ENCODE measurements at regions not wholly inside any gene's neighbourhood (a gene's known extent, or its start where the extent isn't known, plus 50 kb on each side); places are given as distances from the start of the nearest gene placed in this dataset.

- Histone ChIP-seq H3K4me1 (ENCODE audit: control insufficient read depth, insufficient read depth, low read length) (no peaks in the 10 kb centered on the region), H3K36me3 (ENCODE audit: control insufficient read depth in 2 of 2, insufficient read depth in 1 of 2, low read length in 2 of 2) (no peaks in the 10 kb centered on the region), H3K4me3 (ENCODE audit: low read depth, low read length) (no peak overlapping the region), H3K27ac (ENCODE audit: extremely low read depth, low read depth, low read length) (no peak overlapping the region), H3K9me3 (ENCODE audit: control insufficient read depth, insufficient read depth, low read depth, low read length) (no peaks in the 10 kb centered on the region)
- ChIA-PET POLR2A (no interaction called here), CTCF (interaction anchor here (0.6 to 0.7 kb wide), 2 partner anchors 152 to 1490 kb away, joined by 3 read pairs; no protein-coding TSS in a partner anchor)
- TF ChIP-seq WT1 (tag by site-specific recombination; IDR thresholded peaks at IDR 0.05): no peak
- TF ChIP-seq MEIS1 (CRISPR knock-in tag; IDR thresholded peaks at IDR 0.05; ENCODE audit: borderline replicate concordance): no peak
These were observed 281.9 kb downstream of the NDUFA10 start for GRCh38 chr2:239743206-239743605.

- H3K27ac ChIP-seq (ENCODE audit: extremely low read depth, low read depth, low read length): no peak overlapping the region
- TF ChIP-seq ZNF426 (tag by site-specific recombination; IDR thresholded peaks at IDR 0.05) (no peak), ZSCAN18 (tag by site-specific recombination; IDR thresholded peaks at IDR 0.05) (no peak), ZNF555 (tag by site-specific recombination; conservative IDR thresholded peaks at IDR 0.05) (no peak), ZNF510 (tag by site-specific recombination; IDR thresholded peaks at IDR 0.05; ENCODE audit: insufficient replicate concordance) (no peak), ZNF37A (tag by site-specific recombination; IDR thresholded peaks at IDR 0.05) (no peak), YY2 (tag by site-specific recombination; IDR thresholded peaks at IDR 0.05) (no peak), ZNF146 (tag by site-specific recombination; IDR thresholded peaks at IDR 0.05) (no peak), ZNF214 (tag by site-specific recombination; IDR thresholded peaks at IDR 0.05; ENCODE audit: borderline replicate concordance) (no peak), INSM2 (tag by site-specific recombination; IDR thresholded peaks at IDR 0.05) (no peak), AEBP2 (tag by site-specific recombination; IDR thresholded peaks at IDR 0.05; ENCODE audit: borderline replicate concordance) (no peak), KLF10 (tag by site-specific recombination; IDR thresholded peaks at IDR 0.05) (no peak)
- H3K4me3 ChIP-seq (ENCODE audit: low read depth, low read length): no peak overlapping the region
- CTCF ChIA-PET: no interaction called here
- no peaks in the 10 kb centered on the region for H3K4me1 ChIP-seq (ENCODE audit: control insufficient read depth, insufficient read depth, low read length)
- no peaks in the 10 kb centered on the region for H3K9me3 ChIP-seq (ENCODE audit: control insufficient read depth, insufficient read depth, low read depth, low read length)
- H3K36me3 ChIP-seq (ENCODE audit: control insufficient read depth in 2 of 2, insufficient read depth in 1 of 2, low read length in 2 of 2): no peaks in the 10 kb centered on the region
- POLR2A ChIA-PET: no interaction called here
These were observed 282.8 kb downstream of the NDUFA10 start for GRCh38 chr2:239742377-239742776.

GRCh38 chr2:239739206-239739605, 285.9 kb downstream of the NDUFA10 start:
- ChIA-PET CTCF (no interaction called here), POLR2A (no interaction called here)
- H3K4me1 ChIP-seq (ENCODE audit: control insufficient read depth, insufficient read depth, low read length): no peaks in the 10 kb centered on the region
- H3K36me3 ChIP-seq (ENCODE audit: control insufficient read depth in 2 of 2, insufficient read depth in 1 of 2, low read length in 2 of 2): no peaks in the 10 kb centered on the region
- H3K27ac ChIP-seq (ENCODE audit: extremely low read depth, low read depth, low read length): no peak overlapping the region
- no peak overlapping the region for H3K4me3 ChIP-seq (ENCODE audit: low read depth, low read length)
- TF ChIP-seq YY1 (tag by site-specific recombination; IDR thresholded peaks at IDR 0.05) (no peak), ZNF157 (tag by site-specific recombination; IDR thresholded peaks at IDR 0.05) (no peak), ZNF239 (tag by site-specific recombination; IDR thresholded peaks at IDR 0.05) (no peak), ZNF580 (tag by site-specific recombination; IDR thresholded peaks at IDR 0.05) (no peak), ZNF488 (tag by site-specific recombination; IDR thresholded peaks at IDR 0.05) (no peak), ZNF704 (tag by site-specific recombination; IDR thresholded peaks at IDR 0.05) (no peak)
- H3K9me3 ChIP-seq (ENCODE audit: control insufficient read depth, insufficient read depth, low read depth, low read length): no peaks in the 10 kb centered on the region

All from HEK293 (cell line).